Peyer's patch (tissue), 4 donors: ENCODE measurements at regions not wholly inside any gene's neighbourhood (a gene's known extent, or its start where the extent isn't known, plus 50 kb on each side); places are given as distances from the start of the nearest gene placed in this dataset.

ENCODE experiments used
- POLR2A ChIP-seq, 2 donors: fragments of 450-650 bp; IDR thresholded peaks; one replicate each; pipeline ENCODE4 v1.5.1; 2017; ENCODE audit warnings: antibody characterized with exemption in 2 of 2, mild to moderate bottlenecking in 2 of 2, moderate library complexity in 2 of 2
- TF ChIP-seq, protein P1 (sequence below), 6 experiments: fragments of 450-650 bp in 4 of 6; fragments of 200-600 bp in 2 of 6; sonication (generic) in 1 of 6; IDR thresholded peaks; one replicate each; pipeline ENCODE4 v1.5.1; 2017 to 2019; ENCODE audit warnings: antibody characterized with exemption in 6 of 6, mild to moderate bottlenecking in 3 of 6, moderate library complexity in 1 of 6

DNA sequence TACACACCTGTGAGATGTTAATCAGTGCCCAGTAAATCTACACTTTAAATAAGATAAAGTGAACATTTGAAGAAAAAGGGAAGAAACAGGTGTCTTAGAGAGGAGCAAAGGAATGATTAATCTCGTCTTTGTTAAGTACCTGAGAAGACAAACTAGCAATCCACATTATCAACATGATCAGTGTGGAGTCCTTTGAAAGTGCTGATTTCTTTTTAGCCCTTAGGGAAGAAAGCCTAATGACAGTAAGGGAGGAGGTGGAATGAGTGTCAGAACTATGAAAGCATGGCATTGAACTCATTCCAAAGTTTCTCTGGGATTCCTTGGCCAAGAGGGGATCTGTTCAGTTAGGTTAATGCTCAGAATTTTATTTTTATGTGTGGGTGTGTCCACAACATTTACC is 1109.0 kb upstream of the ACO1 start:
- TF ChIP-seq POLR2A (IDR thresholded peaks at IDR 0.05): no peak
- TF ChIP-seq, protein P1, sequence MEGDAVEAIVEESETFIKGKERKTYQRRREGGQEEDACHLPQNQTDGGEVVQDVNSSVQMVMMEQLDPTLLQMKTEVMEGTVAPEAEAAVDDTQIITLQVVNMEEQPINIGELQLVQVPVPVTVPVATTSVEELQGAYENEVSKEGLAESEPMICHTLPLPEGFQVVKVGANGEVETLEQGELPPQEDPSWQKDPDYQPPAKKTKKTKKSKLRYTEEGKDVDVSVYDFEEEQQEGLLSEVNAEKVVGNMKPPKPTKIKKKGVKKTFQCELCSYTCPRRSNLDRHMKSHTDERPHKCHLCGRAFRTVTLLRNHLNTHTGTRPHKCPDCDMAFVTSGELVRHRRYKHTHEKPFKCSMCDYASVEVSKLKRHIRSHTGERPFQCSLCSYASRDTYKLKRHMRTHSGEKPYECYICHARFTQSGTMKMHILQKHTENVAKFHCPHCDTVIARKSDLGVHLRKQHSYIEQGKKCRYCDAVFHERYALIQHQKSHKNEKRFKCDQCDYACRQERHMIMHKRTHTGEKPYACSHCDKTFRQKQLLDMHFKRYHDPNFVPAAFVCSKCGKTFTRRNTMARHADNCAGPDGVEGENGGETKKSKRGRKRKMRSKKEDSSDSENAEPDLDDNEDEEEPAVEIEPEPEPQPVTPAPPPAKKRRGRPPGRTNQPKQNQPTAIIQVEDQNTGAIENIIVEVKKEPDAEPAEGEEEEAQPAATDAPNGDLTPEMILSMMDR (IDR thresholded peaks at IDR 0.05): no peak
